Peyer's patch (tissue), 4 donors: ENCODE measurements at regions not wholly inside any gene's neighbourhood (a gene's known extent, or its start where the extent isn't known, plus 50 kb on each side); places are given as distances from the start of the nearest gene placed in this dataset.

ENCODE experiments used
- DNase-seq, 3 donors: peaks; one replicate each; pipeline ENCODE4 v3.0.0-alpha.2; 2017 to 2019
- H3K27ac ChIP-seq, 4 donors: fragments of 200-600 bp; sonication (generic); one replicate each; pipeline ENCODE4 v1.5.1; 2016 to 2019
- H3K27me3 ChIP-seq, 2 donors: fragments of 200-600 bp; sonication (generic); one replicate each; pipeline ENCODE4 v1.5.1; 2019
- H3K36me3 ChIP-seq, 3 donors: fragments of 200-600 bp; sonication (generic); one replicate each; pipeline ENCODE4 v1.5.1; 2016 to 2019
- H3K4me1 ChIP-seq, 4 donors: fragments of 200-600 bp; sonication (generic); one replicate each; pipeline ENCODE4 v1.5.1; 2016 to 2019
- H3K4me3 ChIP-seq, 4 donors: fragments of 200-600 bp; sonication (generic); 1 replicate in 3 of 4; 2 replicates in 1 of 4; pipeline ENCODE4 v1.5.1; 2016 to 2019; ENCODE audit warnings: mild to moderate bottlenecking in 1 of 4
- H3K9me3 ChIP-seq, 4 donors: fragments of 200-600 bp; sonication (generic); one replicate each; pipeline ENCODE4 v1.5.1; 2016 to 2019; ENCODE audit warnings: mild to moderate bottlenecking in 1 of 4
- CTCF ChIP-seq, 6 experiments: fragments of 450-650 bp in 4 of 6; fragments of 200-600 bp in 2 of 6; sonication (generic) in 1 of 6; IDR thresholded peaks; one replicate each; pipeline ENCODE4 v1.5.1; 2017 to 2019; ENCODE audit warnings: antibody characterized with exemption in 6 of 6, mild to moderate bottlenecking in 3 of 6, moderate library complexity in 1 of 6
- POLR2A ChIP-seq, 2 donors: fragments of 450-650 bp; IDR thresholded peaks; one replicate each; pipeline ENCODE4 v1.5.1; 2017; ENCODE audit warnings: antibody characterized with exemption in 2 of 2, mild to moderate bottlenecking in 2 of 2, moderate library complexity in 2 of 2

DNA sequence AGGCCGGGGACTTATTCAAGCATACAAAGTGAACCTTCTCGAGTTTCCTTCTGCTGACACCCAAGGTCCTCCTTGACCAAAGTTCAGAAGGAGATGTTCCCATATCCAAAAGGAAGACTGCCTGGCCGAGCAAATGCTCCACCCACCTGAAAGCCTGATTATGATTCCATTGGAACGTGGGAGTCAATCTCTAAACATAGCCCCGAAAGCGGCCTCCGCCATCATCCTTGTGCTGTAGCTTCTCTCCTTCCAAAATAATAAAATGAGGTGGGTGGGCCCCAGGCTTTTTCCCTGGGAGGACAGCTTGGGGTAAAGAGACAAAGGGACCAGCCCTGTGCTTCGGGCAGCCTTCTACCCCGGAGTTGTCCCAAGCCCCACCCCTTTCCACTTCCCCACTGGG lies 355.6 kb upstream of the SLC30A5 start:
- Histone ChIP-seq H3K36me3 (no peaks in the 10 kb centered on the region), H3K27ac (no peak overlapping the region), H3K9me3 (no peaks in the 10 kb centered on the region), H3K4me1 (no peaks in the 10 kb centered on the region), H3K27me3 (no peaks in the 10 kb centered on the region), H3K4me3 (no peak overlapping the region)
- no peak for TF ChIP-seq POLR2A (IDR thresholded peaks at IDR 0.05)
- no peak for TF ChIP-seq CTCF (IDR thresholded peaks at IDR 0.05)
- no peak for DNase-seq

DNA sequence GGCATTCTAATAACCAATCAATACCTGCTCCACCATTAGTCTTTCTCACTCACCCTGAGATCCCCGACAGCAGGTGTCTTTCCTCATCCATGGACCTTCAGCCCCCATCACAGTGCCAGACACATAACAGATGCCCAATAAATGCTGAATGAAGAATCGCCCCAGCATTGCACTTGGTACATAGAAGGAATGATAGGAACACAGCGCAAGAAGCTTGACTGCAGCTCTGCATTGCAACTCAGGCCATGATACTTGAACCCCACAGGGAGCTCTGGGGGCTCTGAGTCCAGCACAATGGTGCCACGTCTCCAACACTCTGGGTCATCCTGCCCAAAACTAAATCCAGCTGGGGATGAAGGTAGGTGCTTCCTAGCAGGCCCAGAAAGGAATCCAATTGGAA lies 355.0 kb upstream of the SLC30A5 start:
- DNase-seq = no peak
- Histone ChIP-seq H3K27ac (no peak overlapping the region), H3K36me3 (no peaks in the 10 kb centered on the region), H3K4me3 (no peak overlapping the region), H3K9me3 (no peaks in the 10 kb centered on the region), H3K4me1 (no peaks in the 10 kb centered on the region), H3K27me3 (no peaks in the 10 kb centered on the region)
- TF ChIP-seq POLR2A (IDR thresholded peaks at IDR 0.05) (no peak), CTCF (IDR thresholded peaks at IDR 0.05) (no peak)

- H3K9me3 ChIP-seq = no peaks in the 10 kb centered on the region
- DNase-seq = no peak
- H3K4me1 ChIP-seq = no peaks in the 10 kb centered on the region
- no peaks in the 10 kb centered on the region for H3K36me3 ChIP-seq
- H3K4me3 ChIP-seq = no peak overlapping the region
- H3K27me3 ChIP-seq = no peaks in the 10 kb centered on the region
- no peak overlapping the region for H3K27ac ChIP-seq
- TF ChIP-seq CTCF (IDR thresholded peaks at IDR 0.05) (no peak), POLR2A (IDR thresholded peaks at IDR 0.05) (no peak)
These were observed 354.1 kb upstream of the SLC30A5 start for GRCh38 chr5:68739752-68740151.

DNA sequence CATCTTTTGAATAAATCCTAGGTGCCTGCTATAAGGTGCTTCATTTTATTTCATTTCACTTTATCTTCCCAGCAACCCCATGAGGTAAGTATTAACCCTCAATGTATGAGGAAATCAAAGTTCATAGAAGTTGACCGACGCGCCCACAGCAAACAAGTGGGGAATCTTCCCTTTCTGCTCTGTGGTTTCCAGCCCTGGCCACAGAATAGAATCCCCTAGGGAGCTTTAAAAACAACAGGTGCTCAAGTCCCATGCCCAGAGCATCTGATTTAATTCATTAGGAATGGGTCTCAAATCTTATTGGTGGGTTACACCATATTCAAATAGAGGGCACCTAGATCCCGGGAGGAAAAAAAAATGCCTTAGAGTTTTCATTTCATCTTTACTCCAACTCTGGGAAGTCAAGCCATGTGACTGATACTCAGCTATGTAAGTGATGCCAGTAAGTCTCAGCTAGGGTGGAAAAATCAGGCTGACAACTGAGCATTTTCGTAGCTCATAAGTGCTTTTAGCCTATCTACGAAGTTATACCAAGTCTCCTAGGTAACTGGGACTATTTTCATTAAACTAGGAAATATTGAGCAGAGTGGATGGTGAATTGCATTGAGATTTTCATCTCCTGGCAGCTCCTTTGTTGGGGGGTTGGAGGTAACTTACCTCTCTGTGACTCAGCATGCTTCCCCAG lies 353.4 kb upstream of the SLC30A5 start:
- no peak for DNase-seq
- no peaks in the 10 kb centered on the region for H3K27me3 ChIP-seq

DNA sequence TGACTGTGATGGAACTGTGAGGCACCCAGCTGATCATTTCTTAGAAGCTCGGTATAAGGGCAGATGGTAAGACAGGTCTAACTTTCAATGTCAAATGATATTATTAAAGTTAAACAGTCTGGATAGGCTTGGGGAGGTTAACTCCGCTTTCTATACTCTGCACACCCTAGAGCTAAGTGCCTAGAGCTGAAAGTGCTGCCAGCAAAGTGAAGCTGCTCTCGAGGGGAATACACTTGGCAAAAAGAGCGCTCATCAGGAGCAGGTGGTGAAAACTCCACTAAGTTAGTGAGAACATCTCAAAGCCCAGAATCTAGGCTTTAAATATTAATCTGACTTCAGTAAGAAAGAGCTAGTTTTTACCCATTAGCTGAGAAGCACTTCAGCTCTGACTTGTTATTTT lies 349.6 kb upstream of the SLC30A5 start:
- Histone ChIP-seq H3K4me1 (no peaks in the 10 kb centered on the region), H3K27me3 (no peaks in the 10 kb centered on the region), H3K27ac (no peak overlapping the region), H3K4me3 (no peak overlapping the region), H3K9me3 (no peaks in the 10 kb centered on the region), H3K36me3 (no peaks in the 10 kb centered on the region)
- DNase-seq = no peak
- TF ChIP-seq CTCF (IDR thresholded peaks at IDR 0.05) (no peak), POLR2A (IDR thresholded peaks at IDR 0.05) (no peak)

More for the DNA sequence above, 353.4 kb upstream of the SLC30A5 start:
- Histone ChIP-seq H3K4me1 (no peaks in the 10 kb centered on the region), H3K27ac (no peak overlapping the region), H3K36me3 (no peaks in the 10 kb centered on the region), H3K4me3 (no peak overlapping the region), H3K9me3 (no peaks in the 10 kb centered on the region)
- no peak for TF ChIP-seq CTCF (IDR thresholded peaks at IDR 0.05)
- TF ChIP-seq POLR2A (IDR thresholded peaks at IDR 0.05) = no peak

- no peaks in the 10 kb centered on the region for H3K36me3 ChIP-seq
- H3K4me1 ChIP-seq = no peaks in the 10 kb centered on the region
- no peak overlapping the region for H3K4me3 ChIP-seq
- H3K9me3 ChIP-seq = no peaks in the 10 kb centered on the region
- no peak overlapping the region for H3K27ac ChIP-seq
- H3K27me3 ChIP-seq = no peaks in the 10 kb centered on the region
- no peak for DNase-seq
- no peak for TF ChIP-seq CTCF (IDR thresholded peaks at IDR 0.05)
- TF ChIP-seq POLR2A (IDR thresholded peaks at IDR 0.05) = no peak
These were observed 348.4 kb upstream of the SLC30A5 start for GRCh38 chr5:68745448-68745847.
